KMS-11 (cell line): ENCODE measurements at regions not wholly inside any gene's neighbourhood (a gene's known extent, or its start where the extent isn't known, plus 50 kb on each side); places are given as distances from the start of the nearest gene placed in this dataset.

Experiments
- H2AFZ ChIP-seq: fragments of 200-600 bp; sonication (generic); 2 replicates; pipeline ENCODE4 v1.6.1; 2016; ENCODE audit warnings: antibody characterized with exemption, mixed run types, low read depth
- H3K27ac ChIP-seq: fragments of 200-600 bp; sonication (generic); 2 replicates; pipeline ENCODE4 v1.6.1; 2016; ENCODE audit warnings: mild to moderate bottlenecking, mixed run types
- H3K27me3 ChIP-seq: fragments of 200-600 bp; sonication (generic); 2 replicates; pipeline ENCODE4 v1.6.1; 2017; ENCODE audit warnings: mild to moderate bottlenecking, low read depth, mixed run types, moderate library complexity; ENCODE audit not compliant: insufficient read depth
- H3K36me3 ChIP-seq: fragments of 200-600 bp; sonication (generic); 2 replicates; pipeline ENCODE4 v1.6.1; 2017; ENCODE audit warnings: mild to moderate bottlenecking, mixed run types; ENCODE audit not compliant: insufficient read depth
- H3K4me1 ChIP-seq: fragments of 200-600 bp; sonication (generic); 2 replicates; pipeline ENCODE4 v1.6.1; 2016; ENCODE audit warnings: mild to moderate bottlenecking, low read depth, mixed run types; ENCODE audit not compliant: poor library complexity, severe bottlenecking
- H3K4me2 ChIP-seq: fragments of 200-600 bp; sonication (generic); 2 replicates; pipeline ENCODE4 v1.7.0; 2016; ENCODE audit warnings: mild to moderate bottlenecking, mixed run types
- H3K4me3 ChIP-seq: fragments of 200-600 bp; sonication (generic); IDR thresholded peaks from 2 replicates; pipeline ENCODE4 v1.6.1; 2017; ENCODE audit warnings: low read depth, low read length, mixed read lengths; ENCODE audit not compliant: insufficient read depth
- H3K79me2 ChIP-seq: fragments of 200-600 bp; sonication (generic); 2 replicates; pipeline ENCODE4 v1.6.1; 2016; ENCODE audit warnings: low read depth, mixed run types; ENCODE audit not compliant: insufficient read depth
- H3K9ac ChIP-seq: fragments of 200-600 bp; sonication (generic); 2 replicates; pipeline ENCODE4 v1.6.1; 2016; ENCODE audit warnings: mild to moderate bottlenecking, mixed run types
- H4K20me1 ChIP-seq: fragments of 200-600 bp; sonication (generic); 2 replicates; pipeline ENCODE4 v1.6.1; 2016; ENCODE audit warnings: mild to moderate bottlenecking, mixed run types; ENCODE audit not compliant: insufficient read depth
- TF ChIP-seq, protein P1 (sequence below): fragments of 200-600 bp; sonication (generic); conservative IDR thresholded peaks from 2 replicates; pipeline ENCODE4 v1.6.1; 2017; ENCODE audit warnings: low read depth, mild to moderate bottlenecking, antibody characterized with exemption, low read length, moderate library complexity, mixed read lengths

DNA sequence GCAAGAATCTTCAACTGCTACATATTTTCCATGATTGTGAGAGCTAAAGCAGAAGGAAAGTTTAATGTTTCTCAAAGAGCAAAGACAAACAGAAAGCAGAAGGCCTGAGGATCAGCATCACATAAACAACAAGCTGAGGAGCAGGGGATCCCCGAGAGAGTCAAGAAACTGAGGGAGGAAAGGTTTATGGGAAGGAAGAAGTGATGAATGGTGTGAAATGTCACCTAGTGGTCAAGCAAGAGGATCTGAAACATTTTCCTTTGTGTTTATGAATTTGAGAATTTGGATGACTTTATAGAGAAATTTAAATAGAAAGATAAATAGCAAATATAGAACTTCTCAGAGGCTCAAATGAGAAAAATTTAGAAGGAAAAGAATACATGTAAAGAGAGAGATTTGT is 481.9 kb downstream of the CHSY3 start:
- Histone ChIP-seq H3K4me2 (no peak overlapping the region), H3K27ac (no peak overlapping the region), H4K20me1 (no peaks in the 10 kb centered on the region), H3K36me3 (no peaks in the 10 kb centered on the region), H3K4me1 (no peaks in the 10 kb centered on the region), H3K9ac (no peak overlapping the region), H3K4me3 (no peak overlapping the region), H2AFZ (no peak overlapping the region), H3K27me3 (no peaks in the 10 kb centered on the region), H3K79me2 (no peaks in the 10 kb centered on the region)
- TF ChIP-seq, protein P1, sequence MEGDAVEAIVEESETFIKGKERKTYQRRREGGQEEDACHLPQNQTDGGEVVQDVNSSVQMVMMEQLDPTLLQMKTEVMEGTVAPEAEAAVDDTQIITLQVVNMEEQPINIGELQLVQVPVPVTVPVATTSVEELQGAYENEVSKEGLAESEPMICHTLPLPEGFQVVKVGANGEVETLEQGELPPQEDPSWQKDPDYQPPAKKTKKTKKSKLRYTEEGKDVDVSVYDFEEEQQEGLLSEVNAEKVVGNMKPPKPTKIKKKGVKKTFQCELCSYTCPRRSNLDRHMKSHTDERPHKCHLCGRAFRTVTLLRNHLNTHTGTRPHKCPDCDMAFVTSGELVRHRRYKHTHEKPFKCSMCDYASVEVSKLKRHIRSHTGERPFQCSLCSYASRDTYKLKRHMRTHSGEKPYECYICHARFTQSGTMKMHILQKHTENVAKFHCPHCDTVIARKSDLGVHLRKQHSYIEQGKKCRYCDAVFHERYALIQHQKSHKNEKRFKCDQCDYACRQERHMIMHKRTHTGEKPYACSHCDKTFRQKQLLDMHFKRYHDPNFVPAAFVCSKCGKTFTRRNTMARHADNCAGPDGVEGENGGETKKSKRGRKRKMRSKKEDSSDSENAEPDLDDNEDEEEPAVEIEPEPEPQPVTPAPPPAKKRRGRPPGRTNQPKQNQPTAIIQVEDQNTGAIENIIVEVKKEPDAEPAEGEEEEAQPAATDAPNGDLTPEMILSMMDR, result no peak

DNA sequence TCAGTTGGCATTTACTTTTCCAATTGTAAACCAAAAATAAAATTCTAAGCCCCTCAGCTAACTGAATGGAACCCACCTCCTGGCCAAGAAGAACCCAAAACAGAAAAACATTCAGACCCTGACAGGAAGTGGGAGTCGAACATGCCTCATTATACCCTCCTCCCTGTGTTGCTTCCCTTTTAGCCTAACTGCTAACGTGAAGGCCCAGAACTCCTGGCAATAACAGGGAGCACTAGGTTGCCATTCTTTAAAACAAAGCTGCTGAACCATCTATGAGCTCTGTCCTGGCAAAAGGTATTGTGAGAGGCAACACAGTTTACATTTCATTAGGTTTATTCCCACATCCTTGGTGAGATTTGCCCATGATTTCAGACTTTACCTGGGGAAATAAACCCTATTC is 481.4 kb downstream of the CHSY3 start:
- H3K4me2 ChIP-seq, result no peak overlapping the region
- H3K27me3 ChIP-seq, result no peaks in the 10 kb centered on the region
- TF ChIP-seq, protein P1, result no peak

DNA sequence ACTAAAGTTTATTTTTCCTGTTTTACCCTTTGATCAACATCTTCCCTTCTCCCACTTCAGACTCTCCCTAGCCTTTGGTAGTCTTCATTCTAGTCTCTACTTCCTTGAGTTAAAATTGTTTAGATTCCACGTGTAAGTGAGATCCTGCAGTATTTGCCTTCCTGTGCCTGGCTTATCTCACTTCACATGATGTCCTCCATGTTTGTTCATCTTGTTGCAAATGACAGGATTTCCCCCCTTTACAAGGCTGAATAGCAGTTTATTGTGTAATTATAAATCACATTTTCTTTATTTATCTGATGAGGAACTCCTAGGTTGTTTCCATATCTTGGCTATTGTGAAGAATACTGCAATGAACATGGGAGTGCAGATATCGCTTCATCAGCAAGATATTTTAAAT is 461.7 kb downstream of the CHSY3 start:
- TF ChIP-seq, protein P1, result no peak
- Histone ChIP-seq H2AFZ (no peak overlapping the region), H3K4me3 (no peak overlapping the region), H3K4me2 (no peak overlapping the region), H3K27ac (no peak overlapping the region), H3K79me2 (no peaks in the 10 kb centered on the region), H3K27me3 (no peaks in the 10 kb centered on the region), H3K4me1 (no peaks in the 10 kb centered on the region), H3K36me3 (no peaks in the 10 kb centered on the region), H4K20me1 (no peaks in the 10 kb centered on the region), H3K9ac (no peak overlapping the region)

More for the DNA sequence above, 481.4 kb downstream of the CHSY3 start:
- Histone ChIP-seq H2AFZ (no peak overlapping the region), H3K4me1 (no peaks in the 10 kb centered on the region), H4K20me1 (no peaks in the 10 kb centered on the region), H3K9ac (no peak overlapping the region), H3K4me3 (no peak overlapping the region), H3K27ac (no peak overlapping the region), H3K79me2 (no peaks in the 10 kb centered on the region), H3K36me3 (no peaks in the 10 kb centered on the region)

DNA sequence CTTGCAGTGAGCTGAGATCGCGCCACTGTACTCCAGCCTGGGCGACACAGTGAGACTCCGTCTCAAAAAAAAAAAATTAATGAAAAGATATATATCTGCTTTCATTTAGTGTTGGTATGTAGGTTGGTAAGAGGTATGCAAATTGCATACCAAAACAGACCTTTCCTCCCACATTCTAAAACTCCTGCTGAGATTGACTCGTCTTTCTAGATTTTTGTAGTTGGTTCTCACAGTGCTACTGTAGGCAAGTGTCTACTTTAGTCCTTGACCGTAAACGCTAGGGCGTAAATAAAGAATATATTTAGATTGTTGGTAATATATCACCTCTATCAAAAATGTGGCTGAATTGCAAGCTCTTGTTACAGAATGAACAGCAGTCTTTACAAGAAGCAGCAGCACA is 445.9 kb downstream of the CHSY3 start:
- TF ChIP-seq, protein P1, result no peak
- no peaks in the 10 kb centered on the region for H3K79me2 ChIP-seq
- H3K4me1 ChIP-seq, result no peaks in the 10 kb centered on the region
- H4K20me1 ChIP-seq, result no peaks in the 10 kb centered on the region
- H2AFZ ChIP-seq, result no peak overlapping the region
- no peaks in the 10 kb centered on the region for H3K27me3 ChIP-seq
- no peak overlapping the region for H3K9ac ChIP-seq
- H3K36me3 ChIP-seq, result no peaks in the 10 kb centered on the region
- H3K4me2 ChIP-seq, result no peak overlapping the region
- no peak overlapping the region for H3K4me3 ChIP-seq
- no peak overlapping the region for H3K27ac ChIP-seq
